Activated CD8-positive, alpha-beta T cell treated with anti-CD3 and anti-CD28 coated beads for 36 hours (primary cell): ENCODE measurements at regions not wholly inside any gene's neighbourhood (a gene's known extent, or its start where the extent isn't known, plus 50 kb on each side); places are given as distances from the start of the nearest gene placed in this dataset.
"Not testable (repeated sequence)": the region's sequence is repeated elsewhere in the genome, so short reads cannot be mapped to it uniquely, and the experiment has no call there.

ENCODE experiments used
- ATAC-seq: fragments of 200-7000 bp; cut with Tn5 transposase; one replicate; pipeline ENCODE4 v1.10.0; 2021; ENCODE audit warnings: mild to moderate bottlenecking, moderate library complexity
- CTCF ChIA-PET: fragments of 350-600 bp; sonication (Branson Sonifier 250); formaldehyde crosslinking; loops from one replicate; lab custom pipeline; 2021; ENCODE audit warnings: antibody characterized with exemption; lab: Charles Lee
- POLR2A ChIA-PET: fragments of 350-600 bp; sonication (Branson Sonifier 250); formaldehyde crosslinking; loops from one replicate; lab custom pipeline; 2021; ENCODE audit warnings: antibody characterized with exemption; lab: Charles Lee
- DNase-seq: peaks from one replicate; pipeline ENCODE4 v3.0.0-alpha.2; 2020
- H3K27ac Mint-ChIP-seq: one replicate; pipeline ENCODE4 v1.8.0; 2021; ENCODE audit warnings: mild to moderate bottlenecking, mixed read lengths
- H3K27me3 Mint-ChIP-seq: one replicate; pipeline ENCODE4 v1.8.0; 2021; ENCODE audit warnings: mixed read lengths
- H3K36me3 Mint-ChIP-seq: one replicate; pipeline ENCODE4 v1.8.0; 2021; ENCODE audit warnings: low read depth, mixed read lengths
- H3K4me1 Mint-ChIP-seq: one replicate; pipeline ENCODE4 v1.8.0; 2021; ENCODE audit warnings: low read depth, mixed read lengths
- H3K4me3 Mint-ChIP-seq: one replicate; pipeline ENCODE4 v1.8.0; 2021; ENCODE audit warnings: mild to moderate bottlenecking, moderate library complexity, mixed read lengths
- H3K9me3 Mint-ChIP-seq: one replicate; pipeline ENCODE4 v1.8.0; 2021; ENCODE audit warnings: mixed read lengths
- CTCF ChIP-seq: fragments of 200-600 bp; IDR thresholded peaks from one replicate; pipeline ENCODE4 v1.8.0; 2022; ENCODE audit warnings: antibody characterized with exemption, mild to moderate bottlenecking
- intact Hi-C: fragments of 100-400 bp; cut with micrococcal nuclease; formaldehyde crosslinking; loops from one replicate; pipeline ENCODE4 v1.10.0; 2022

- ATAC-seq (no peak), DNase-seq (no peak)
- no peaks in the 10 kb centered on the region for H3K9me3 Mint-ChIP-seq
- H3K36me3 Mint-ChIP-seq, result no peaks in the 10 kb centered on the region
- no peak for TF ChIP-seq CTCF
- POLR2A ChIA-PET, result no interaction called here
- intact Hi-C loops, result no loop called here
- H3K4me3 Mint-ChIP-seq, result no peak overlapping the region
- no peaks in the 10 kb centered on the region for H3K27me3 Mint-ChIP-seq
- no peak overlapping the region for H3K27ac Mint-ChIP-seq
- CTCF ChIA-PET, result no interaction called here
- H3K4me1 Mint-ChIP-seq, result no peaks in the 10 kb centered on the region
Observed at GRCh38 chr16:29302976-29303375, 103.5 kb downstream of the NPIPB11 start.

- H3K9me3 Mint-ChIP-seq, POLR2A ChIA-PET, H3K27me3 Mint-ChIP-seq, H3K4me1 Mint-ChIP-seq, H3K4me3 Mint-ChIP-seq, ATAC-seq, CTCF ChIA-PET, H3K27ac Mint-ChIP-seq, intact Hi-C loops, DNase-seq, H3K36me3 Mint-ChIP-seq: not testable (repeated sequence)
Observed at GRCh38 chr16:29302433-29302832, 104.1 kb downstream of the NPIPB11 start.

GRCh38 chr16:29301662-29302285, 104.7 kb downstream of the NPIPB11 start:
- intact Hi-C loops, POLR2A ChIA-PET, H3K4me1 Mint-ChIP-seq, H3K9me3 Mint-ChIP-seq, H3K27me3 Mint-ChIP-seq, H3K36me3 Mint-ChIP-seq, DNase-seq, H3K4me3 Mint-ChIP-seq, ATAC-seq, CTCF ChIA-PET, H3K27ac Mint-ChIP-seq: not testable (repeated sequence)

GRCh38 chr16:29300541-29301535, 105.7 kb downstream of the NPIPB11 start:
- H3K27me3 Mint-ChIP-seq, POLR2A ChIA-PET, intact Hi-C loops, H3K9me3 Mint-ChIP-seq, H3K27ac Mint-ChIP-seq, DNase-seq, H3K36me3 Mint-ChIP-seq, ATAC-seq, H3K4me1 Mint-ChIP-seq, CTCF ChIA-PET, H3K4me3 Mint-ChIP-seq: not testable (repeated sequence)

- CTCF ChIA-PET, H3K4me3 Mint-ChIP-seq, H3K4me1 Mint-ChIP-seq, ATAC-seq, H3K36me3 Mint-ChIP-seq, H3K27ac Mint-ChIP-seq, POLR2A ChIA-PET, H3K27me3 Mint-ChIP-seq, H3K9me3 Mint-ChIP-seq, intact Hi-C loops, DNase-seq: not testable (repeated sequence)
Observed at GRCh38 chr16:29300030-29300491, 106.5 kb downstream of the NPIPB11 start.

- POLR2A ChIA-PET, H3K4me1 Mint-ChIP-seq, H3K27ac Mint-ChIP-seq, H3K36me3 Mint-ChIP-seq, H3K4me3 Mint-ChIP-seq, H3K27me3 Mint-ChIP-seq, H3K9me3 Mint-ChIP-seq, intact Hi-C loops, CTCF ChIA-PET, DNase-seq, ATAC-seq: not testable (repeated sequence)
Observed at GRCh38 chr16:29298997-29299396, 107.5 kb downstream of the NPIPB11 start.

GRCh38 chr16:29298307-29298706, 108.2 kb downstream of the NPIPB11 start:
- H3K4me3 Mint-ChIP-seq, ATAC-seq, H3K9me3 Mint-ChIP-seq, H3K4me1 Mint-ChIP-seq, intact Hi-C loops, H3K27me3 Mint-ChIP-seq, DNase-seq, H3K36me3 Mint-ChIP-seq, POLR2A ChIA-PET, CTCF ChIA-PET, H3K27ac Mint-ChIP-seq: not testable (repeated sequence)

GRCh38 chr16:29297809-29298177, 108.7 kb downstream of the NPIPB11 start:
- ATAC-seq, H3K9me3 Mint-ChIP-seq, intact Hi-C loops, POLR2A ChIA-PET, H3K4me1 Mint-ChIP-seq, H3K36me3 Mint-ChIP-seq, H3K4me3 Mint-ChIP-seq, DNase-seq, H3K27me3 Mint-ChIP-seq, H3K27ac Mint-ChIP-seq, CTCF ChIA-PET: not testable (repeated sequence)

- CTCF ChIA-PET, H3K27me3 Mint-ChIP-seq, DNase-seq, H3K9me3 Mint-ChIP-seq, H3K4me1 Mint-ChIP-seq, POLR2A ChIA-PET, H3K27ac Mint-ChIP-seq, H3K36me3 Mint-ChIP-seq, ATAC-seq, intact Hi-C loops, H3K4me3 Mint-ChIP-seq: not testable (repeated sequence)
Observed at GRCh38 chr16:29297144-29297808, 109.2 kb downstream of the NPIPB11 start.

GRCh38 chr16:29296176-29296575, 110.3 kb downstream of the NPIPB11 start:
- POLR2A ChIA-PET, result not testable (repeated sequence)

More at GRCh38 chr16:29296176-29296575, 110.3 kb downstream of the NPIPB11 start:
- CTCF ChIA-PET, DNase-seq, H3K27me3 Mint-ChIP-seq, ATAC-seq, intact Hi-C loops, H3K27ac Mint-ChIP-seq, H3K4me1 Mint-ChIP-seq, H3K4me3 Mint-ChIP-seq, H3K36me3 Mint-ChIP-seq, H3K9me3 Mint-ChIP-seq: not testable (repeated sequence)
